ENCODE measurements at regions not wholly inside any gene's neighbourhood (a gene's known extent, or its start where the extent isn't known, plus 50 kb on each side); places are given as distances from the start of the nearest gene placed in this dataset.
"Not testable (repeated sequence)": the region's sequence is repeated elsewhere in the genome, so short reads cannot be mapped to it uniquely, and the experiment has no call there.

- no peak for DNase-seq
Measured at GRCh38 chr6:6725468-6726209, 137.1 kb downstream of the LY86 start.

- no peak for DNase-seq
Measured at GRCh38 chr6:6728169-6728941, 139.8 kb downstream of the LY86 start.

DNA sequence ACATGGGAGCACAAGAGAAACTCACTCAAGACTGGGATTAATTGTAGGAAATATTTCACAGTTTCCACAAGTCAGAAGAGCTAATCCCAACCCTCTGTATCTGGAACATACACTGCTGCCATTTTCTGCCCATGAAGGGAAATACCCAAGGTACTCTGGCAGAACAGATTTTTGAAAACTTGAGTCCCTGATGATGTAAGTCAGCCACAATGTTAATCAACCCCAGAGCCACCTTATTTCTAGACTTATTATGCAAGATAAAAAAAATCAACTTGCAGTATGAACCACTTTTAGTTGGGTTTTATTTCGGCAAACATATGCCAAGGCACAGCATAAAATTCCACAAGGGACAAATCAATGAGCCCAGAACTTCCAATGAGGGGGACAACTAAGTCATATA is 141.5 kb downstream of the LY86 start:
- no peak for DNase-seq

GRCh38 chr6:6730831-6731230 is 142.3 kb downstream of the LY86 start:
- DNase-seq = no peak

- no peak for DNase-seq
Measured at GRCh38 chr6:6734479-6735465, 146.3 kb downstream of the LY86 start.

DNA sequence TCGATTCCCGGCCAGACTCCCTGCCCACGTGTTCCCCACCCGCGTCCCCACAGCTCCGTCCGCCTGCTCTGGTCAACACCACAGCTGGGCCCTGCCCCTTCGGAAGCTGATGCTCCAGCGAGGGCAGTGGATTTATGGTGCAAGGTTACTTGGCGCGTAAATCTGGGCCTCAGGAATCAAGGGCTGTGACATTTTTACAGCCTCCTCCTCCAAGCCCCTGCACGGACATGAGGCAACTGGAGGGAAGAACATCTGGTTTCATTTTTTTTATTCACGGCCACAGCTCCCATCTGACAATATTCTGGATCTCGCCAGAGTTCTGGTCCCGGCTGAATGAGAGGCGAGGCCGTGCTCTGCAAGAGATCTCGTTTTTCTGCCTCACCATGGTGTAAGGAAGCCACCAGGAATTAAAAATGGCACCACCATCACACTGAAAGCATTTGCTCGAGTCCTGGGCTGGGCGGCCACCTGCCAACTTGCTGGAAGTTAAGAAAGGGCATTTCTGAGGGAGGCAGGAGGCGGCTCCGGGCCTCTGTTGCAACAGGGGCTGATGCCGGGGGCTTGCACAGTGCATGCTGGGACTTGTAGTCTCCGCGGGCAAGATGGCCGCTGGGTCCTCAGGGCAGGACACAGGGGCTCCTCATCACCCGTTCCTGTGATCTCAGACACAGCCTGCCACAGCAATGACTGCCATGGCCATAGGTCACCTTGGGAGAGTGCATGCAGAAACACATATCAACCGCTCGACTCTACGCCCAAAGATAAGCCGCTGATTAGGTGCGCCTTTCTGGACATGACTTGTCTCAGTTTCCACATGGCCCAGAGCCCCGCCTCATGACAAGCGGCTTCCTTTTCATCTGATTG is 148.5 kb downstream of the LY86 start:
- DNase-seq = no peak

- no peak for DNase-seq
Measured at GRCh38 chr6:6737671-6738070, 149.2 kb downstream of the LY86 start.

DNA sequence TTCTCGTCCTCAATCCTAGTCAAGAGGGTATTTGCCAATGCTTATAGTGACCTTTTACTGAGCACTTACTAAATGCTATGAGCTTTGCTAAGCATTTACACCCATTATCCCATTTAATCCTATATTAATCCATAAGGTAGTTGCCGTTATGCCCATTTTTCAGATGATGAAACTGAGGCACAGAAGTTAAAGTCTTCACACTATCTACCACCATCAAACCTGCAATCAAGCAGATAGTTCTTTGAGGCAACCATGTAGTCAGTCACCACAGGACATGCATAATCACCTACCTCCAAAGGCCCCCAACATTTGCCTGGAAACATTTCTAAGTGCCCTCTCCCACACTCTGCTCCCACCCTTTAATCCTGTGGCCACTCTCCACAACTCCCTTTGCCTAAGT is 149.6 kb downstream of the LY86 start:
- DNase-seq = no peak

DNA sequence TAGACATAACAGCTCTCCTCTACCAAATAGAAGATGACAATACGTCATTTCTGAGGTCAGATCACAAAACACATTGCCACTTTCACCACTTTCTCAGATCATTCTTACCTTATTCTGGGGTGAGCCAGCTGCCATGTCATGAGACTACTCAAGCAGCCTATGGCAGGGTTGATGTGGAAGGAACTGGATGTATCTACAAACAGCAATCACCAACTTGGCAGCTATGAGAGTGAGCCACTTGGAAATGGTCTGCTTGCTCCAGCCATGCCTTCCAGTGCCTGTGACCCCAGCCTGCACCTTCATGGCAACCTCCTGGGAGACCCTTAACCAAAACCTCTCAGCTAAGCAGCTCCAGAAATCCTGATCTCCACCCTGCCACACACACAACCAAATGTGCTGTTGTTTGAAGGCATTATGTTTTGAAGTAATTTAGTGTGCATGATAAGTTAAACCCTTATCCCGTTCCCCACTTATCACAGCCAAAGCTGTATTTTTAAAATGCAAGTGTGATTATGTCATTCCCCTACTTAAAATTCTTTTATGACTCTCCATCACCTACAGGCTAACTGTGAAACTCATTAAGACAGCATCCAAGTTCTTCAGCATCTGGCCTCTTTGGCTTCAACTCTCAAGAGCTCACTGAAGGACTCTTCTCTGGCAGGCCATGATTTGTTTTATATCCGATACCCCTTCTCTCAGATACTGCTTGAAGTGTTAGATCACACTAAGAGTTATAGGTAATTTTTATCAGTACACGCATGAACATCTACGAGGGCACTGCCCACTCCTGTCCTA is 150.6 kb downstream of the LY86 start:
- DNase-seq = no peak

GRCh38 chr6:6740595-6740994 is 152.1 kb downstream of the LY86 start:
- no peak for DNase-seq

GRCh38 chr6:6741264-6741663 is 152.7 kb downstream of the LY86 start:
- DNase-seq = no peak

DNA sequence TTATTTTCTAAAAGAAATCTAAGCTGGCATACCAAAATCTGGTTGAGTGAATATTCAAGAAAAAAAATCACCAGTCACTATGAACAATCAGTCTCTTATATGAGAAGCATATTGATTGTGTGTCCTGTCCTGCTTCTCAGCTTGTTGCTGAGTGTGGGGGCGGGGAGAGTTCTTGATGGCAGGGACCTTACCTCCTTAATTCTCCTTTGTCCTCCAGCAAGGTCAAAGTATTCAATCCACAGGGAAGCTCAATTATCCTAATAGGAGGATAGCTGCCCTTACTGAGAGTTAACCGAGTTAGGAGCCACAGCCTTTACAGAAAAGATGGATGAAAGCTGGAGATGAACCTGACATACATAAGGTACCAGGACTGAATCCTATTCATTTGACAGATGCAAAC is 154.0 kb downstream of the LY86 start:
- DNase-seq = no peak

- no peak for DNase-seq
Measured at GRCh38 chr6:6744551-6744950, 156.0 kb downstream of the LY86 start.

DNA sequence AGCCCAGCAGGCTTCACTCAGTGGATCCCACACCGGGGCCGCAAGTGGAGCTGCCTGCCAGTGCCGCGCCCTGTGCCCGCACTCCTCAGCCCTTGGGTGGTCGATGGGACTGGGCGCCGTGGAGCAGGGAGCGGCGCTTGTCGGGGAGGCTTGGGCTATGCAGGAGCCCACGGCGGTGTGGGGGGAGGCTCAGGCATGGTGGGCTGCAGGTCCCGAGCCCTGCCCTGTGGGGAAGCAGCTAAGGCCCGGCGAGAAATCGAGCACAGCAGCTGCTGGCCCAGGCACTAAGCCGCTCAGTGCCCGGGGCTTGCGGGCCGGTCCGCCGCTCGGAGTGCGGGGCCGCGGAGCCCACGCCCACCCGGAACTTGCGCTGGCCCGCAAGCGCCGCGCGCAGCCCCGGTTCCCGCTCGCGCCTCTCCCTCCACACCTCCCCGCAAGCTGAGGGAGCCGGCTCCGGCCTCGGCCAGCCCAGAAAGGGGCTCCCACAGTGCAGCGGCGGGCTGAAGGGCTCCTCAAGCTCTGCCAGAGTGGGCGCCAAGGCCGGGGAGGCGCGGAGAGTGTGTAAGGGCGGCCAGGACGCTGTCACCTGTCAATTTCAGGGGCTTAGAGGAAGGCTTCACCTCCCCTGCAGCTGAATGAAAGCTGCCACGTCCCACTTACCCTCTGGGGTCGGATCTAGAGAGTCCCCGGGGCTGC is 157.3 kb downstream of the LY86 start:
- not testable (repeated sequence) for DNase-seq

DNA sequence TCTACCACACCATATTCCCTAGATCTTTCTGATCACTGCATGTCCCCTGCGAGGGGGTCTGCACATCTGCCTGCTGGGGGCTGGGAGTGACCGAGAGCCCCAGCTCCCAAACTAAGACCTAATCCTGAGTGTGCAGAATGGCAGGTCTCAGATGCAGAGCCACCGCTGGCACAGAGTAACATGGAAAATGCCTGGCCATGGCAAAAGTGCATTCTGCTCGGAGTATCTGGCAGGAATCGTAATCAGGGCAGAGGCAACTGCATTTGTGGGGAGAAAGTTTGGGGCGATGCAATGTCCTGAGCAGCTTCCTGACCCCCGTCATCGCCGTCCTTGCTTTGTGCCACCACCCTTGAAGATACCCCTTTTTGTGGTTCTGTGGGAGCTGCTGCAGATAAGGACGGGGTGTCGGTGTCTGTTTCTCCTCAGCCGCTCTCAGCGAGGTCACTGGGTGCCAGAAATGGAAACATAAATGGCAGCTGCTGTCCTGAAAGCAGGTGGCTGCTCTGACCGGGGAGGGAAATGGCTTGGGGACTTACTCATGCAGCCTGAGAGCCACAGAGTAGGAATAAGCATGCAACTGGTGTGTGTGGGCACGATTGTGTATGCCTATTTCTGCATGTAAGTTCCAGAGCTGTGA is 157.9 kb downstream of the LY86 start:
- DNase-seq = no peak

DNA sequence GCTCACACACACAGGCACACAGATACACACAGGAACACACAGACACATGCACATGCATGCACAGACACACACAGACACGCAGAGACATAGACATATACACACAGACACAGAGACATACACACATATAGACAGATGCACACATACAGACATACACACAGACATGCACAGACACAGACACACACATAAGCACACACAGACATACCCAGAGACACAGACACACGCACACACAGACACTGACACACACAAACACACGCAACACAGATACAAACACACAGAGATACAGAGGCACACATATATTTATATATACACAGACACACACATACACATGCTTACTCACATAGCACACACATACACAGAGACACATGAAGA is 158.4 kb downstream of the LY86 start:
- no peak for DNase-seq

DNA sequence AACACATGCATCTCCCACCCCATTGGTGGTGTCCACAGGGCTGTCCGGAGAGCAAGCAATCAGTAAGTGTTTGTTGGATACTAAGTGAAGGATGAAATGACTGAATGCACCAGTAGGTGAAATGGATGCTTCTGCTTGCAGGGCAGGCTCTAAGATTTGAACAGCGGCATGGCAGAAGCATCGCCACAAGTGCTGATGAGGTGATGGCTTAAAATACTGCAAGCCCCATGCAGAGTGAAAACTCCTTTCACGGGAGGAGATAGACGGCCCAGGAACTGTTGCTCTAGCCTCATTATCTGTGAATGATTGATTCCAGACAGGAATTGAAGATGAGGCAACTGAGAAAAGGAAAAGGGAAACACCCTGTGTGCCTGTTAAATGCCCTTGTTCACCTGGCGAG is 158.9 kb downstream of the LY86 start:
- no peak for DNase-seq

- no peak for DNase-seq
Measured at GRCh38 chr6:6748001-6748400, 159.5 kb downstream of the LY86 start.

DNA sequence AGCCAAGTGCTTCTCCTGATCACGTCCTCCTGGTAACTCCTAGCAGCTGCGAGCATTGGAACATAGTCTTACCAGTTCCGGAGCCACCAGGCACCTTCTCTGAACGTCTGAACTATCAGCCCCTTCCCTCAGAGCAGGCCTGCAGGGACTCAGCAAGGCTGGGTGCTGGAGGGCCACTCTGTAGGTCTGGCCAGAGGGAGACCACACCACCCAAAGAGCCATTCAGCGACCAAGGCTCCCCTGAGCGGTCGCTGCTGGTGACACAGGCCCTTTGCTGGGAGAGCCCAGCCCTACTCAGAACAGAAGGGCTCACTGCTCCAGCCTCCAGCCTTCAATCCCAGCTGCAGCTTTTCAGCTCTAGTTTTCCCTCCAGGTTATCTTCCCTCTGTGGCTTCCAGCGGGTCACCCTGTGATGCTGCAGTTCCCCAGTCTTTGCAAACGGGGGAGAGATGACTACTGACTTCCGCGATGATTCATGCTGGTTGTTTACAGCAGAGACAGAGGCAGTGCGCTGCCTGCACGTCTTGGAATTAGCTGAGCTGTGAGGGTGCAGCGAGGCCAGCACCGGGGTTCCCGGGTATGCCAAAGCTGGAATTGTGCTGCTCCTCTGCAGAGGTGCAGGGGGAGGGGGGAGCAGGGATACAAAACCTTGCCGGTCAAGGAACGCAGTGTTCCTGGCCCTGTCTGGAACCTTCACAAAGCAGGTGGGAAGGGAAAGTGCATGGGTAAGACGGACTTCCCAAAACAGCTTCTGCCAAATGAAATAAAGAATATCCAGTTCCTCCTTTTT is 161.4 kb downstream of the LY86 start:
- DNase-seq = peak; percentile 24

Measured in activated T-cell treated with anti-CD3 and anti-CD28 coated beads, Interleukin-2, amount 50 U/mL, for 1 hour (primary cell).